CD4-positive, alpha-beta T cell treated with Interleukin-4 for 1 hour (primary cell): ENCODE measurements at regions not wholly inside any gene's neighbourhood (a gene's known extent, or its start where the extent isn't known, plus 50 kb on each side); places are given as distances from the start of the nearest gene placed in this dataset.

Source experiments
- DNase-seq, 2 donors: peaks; one replicate each; pipeline ENCODE4 v3.0.0-alpha.2; 2020 to 2022

DNA sequence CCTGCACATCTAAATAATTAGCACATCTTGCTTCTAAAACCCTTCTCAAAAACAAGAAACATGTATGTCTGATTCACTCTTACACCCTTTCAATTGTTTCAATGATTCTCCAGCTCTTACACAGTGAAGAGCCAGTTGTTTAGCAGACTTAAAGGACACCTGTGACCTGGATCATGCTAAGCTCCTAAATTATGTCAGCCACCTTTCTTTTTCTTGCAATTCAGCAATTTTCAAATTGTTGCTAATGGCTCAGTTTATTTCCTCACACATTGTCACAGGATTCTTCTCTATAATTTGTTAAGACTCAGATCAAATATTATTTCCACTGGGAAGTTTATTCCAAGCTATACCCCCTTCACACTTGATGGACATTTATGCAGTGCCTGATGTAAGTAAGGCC lies 413.2 kb downstream of the PLA2G4A start:
- DNase-seq = no peak

DNA sequence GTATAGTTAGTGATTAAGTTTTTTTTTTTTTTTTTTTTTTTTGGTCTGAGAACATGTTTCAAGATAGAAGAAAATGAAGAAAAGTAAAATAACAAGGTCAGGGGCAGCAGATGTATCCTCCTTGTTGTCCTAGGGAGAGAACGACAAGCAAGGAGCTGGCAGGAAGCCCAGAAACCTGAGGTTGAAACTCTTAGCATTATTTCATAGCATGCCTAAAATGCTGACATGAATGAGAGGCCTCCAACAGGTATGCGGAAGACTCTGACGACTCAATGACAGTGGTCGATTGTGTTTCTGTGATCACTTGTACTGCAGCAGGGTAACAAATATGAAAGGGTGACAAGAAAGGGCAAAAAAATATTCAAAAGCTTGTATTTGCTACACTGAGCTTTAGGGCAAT lies 415.9 kb downstream of the PLA2G4A start:
- DNase-seq = no peak

DNA sequence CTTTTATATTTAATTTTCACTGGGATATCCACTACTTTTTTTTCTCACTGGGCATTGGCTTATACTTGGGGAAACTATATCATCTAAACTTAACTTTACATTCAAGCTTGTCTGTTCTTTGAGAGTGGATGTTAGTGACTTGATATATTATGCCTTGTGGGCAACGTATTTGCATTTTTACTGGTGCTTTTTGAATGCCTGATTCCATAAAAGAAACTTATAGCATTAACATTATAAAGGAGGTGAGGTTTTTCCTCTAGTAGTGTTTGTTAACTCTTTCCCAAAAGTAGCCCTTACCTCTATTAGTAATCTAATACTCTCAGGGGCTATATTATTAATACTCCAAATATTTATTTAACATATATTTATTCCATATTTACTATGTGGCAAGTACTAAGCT lies 416.5 kb downstream of the PLA2G4A start:
- no peak for DNase-seq

DNA sequence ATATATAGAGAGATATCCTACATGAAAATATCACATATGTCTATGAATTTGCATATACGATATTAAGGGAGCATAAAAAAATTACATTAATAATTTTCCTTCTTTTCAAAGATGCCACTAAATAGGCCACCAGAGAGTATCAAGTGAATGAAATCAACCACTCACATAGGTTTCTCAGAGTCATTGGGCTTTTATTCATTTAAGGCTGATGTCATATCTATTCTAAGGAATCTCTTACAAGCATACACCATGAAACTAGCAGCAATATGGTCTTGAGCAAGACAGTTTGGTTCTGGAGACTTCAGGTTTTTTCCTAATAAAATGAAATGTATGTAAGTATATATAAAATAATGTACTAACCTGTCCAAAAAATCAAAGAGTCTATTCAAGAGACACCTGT lies 420.4 kb downstream of the PLA2G4A start:
- no peak for DNase-seq

DNA sequence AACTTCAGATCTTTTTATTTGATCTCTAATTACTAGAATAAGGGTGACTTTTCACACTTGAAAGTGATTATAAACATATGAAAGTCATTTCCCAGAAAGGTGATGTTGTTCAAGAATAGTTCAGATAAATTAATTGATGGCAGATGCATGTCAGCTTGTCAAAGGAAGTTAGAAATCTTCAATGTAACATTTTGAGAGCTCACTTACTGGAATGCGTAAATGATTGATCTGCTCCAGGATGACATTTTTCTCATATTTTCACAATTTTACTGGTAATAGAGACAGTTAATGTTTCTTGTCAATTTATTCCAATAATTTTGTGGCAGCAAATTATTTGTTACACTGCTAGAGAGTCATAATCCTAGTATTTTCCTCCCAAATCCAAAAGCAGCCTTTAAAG lies 424.2 kb downstream of the PLA2G4A start:
- no peak for DNase-seq

DNA sequence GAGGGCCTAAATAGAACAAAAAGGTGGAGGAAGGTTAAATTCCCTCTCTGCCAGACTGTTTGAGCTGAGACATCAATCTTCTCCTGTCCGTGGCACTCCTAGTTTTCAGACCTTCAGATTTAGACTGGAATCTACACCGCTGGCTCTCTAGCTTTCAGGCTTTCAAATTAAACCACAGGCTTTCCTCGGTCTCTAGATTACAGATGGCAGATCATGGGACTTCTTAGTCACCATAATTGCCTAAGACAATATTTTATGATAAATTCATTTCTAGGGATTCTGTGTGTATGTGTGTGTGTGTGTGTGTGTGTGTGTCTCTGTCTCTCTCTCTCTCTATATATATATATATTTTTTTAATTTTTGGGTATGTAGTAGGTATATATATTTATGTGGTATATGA lies 428.7 kb downstream of the PLA2G4A start:
- DNase-seq = no peak

GRCh38 chr1:187261637-187262036 lies 432.9 kb downstream of the PLA2G4A start:
- no peak for DNase-seq

- DNase-seq = no peak
Observed at GRCh38 chr1:187262731-187263130, 434.0 kb downstream of the PLA2G4A start.

GRCh38 chr1:187264995-187265602 lies 436.4 kb downstream of the PLA2G4A start:
- DNase-seq = no peak

- no peak for DNase-seq
Observed at GRCh38 chr1:187266051-187266450, 437.3 kb downstream of the PLA2G4A start.

DNA sequence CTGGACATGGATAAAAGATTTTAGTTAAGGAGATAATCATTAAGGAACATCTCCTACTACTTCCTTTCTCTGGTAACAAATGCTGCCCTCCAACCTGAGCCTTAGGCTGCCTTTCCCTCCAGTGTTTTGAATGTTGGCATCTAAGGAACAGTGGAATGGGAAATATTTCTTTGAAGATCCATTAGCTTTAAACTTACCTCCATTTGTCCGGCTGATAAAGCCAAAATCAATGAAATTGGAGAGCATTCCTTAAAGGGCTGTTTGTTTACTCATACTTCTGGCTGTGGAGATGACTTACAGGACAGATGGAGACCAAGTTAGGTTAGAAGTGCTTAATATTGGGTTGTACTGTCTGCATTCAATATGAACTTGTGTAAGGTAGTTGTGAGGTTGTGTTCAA lies 439.1 kb downstream of the PLA2G4A start:
- DNase-seq = no peak

DNA sequence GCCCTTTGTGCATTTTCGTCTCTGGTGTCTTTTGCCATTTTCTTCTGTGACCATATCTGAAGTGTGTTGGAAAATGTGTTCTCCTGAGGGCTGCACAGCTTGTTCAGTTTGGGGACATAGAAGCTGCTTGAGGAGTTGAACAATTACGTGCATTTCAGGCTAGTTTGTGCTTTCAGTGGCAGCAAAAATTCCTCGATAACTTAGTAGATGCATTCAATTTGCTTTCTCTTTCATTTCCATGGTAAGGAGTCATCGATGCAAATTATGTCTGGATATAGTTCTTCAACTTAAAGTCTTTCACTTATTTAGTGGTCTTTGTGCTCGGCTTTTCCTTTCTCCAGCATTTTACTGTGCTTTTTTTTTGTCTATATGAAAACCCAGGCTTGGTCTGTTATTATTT lies 441.5 kb downstream of the PLA2G4A start:
- no peak for DNase-seq

DNA sequence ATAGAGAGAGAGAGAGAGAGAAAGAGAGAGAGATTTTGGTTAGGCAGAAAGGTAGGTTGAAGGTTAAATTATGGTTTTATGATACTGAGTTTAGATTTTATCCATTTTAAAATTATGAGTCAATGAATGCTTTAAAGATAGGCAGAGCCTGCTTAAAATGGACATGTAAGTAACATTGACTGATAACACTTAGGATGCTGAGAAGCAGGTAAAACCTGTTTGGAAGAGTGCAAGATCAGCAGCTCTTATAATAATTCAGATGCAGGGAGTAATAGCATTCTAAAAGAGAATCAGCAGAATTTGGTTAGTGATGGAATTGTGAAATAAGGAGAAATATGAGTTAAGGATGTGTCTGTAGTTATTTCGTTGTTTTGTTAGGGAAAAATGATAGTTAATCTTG lies 446.6 kb downstream of the PLA2G4A start:
- no peak for DNase-seq

GRCh38 chr1:187275985-187276575 lies 447.3 kb downstream of the PLA2G4A start:
- DNase-seq = no peak

GRCh38 chr1:187276677-187277076 lies 447.9 kb downstream of the PLA2G4A start:
- no peak for DNase-seq

- no peak for DNase-seq
Observed at GRCh38 chr1:187280031-187280430, 451.3 kb downstream of the PLA2G4A start.

DNA sequence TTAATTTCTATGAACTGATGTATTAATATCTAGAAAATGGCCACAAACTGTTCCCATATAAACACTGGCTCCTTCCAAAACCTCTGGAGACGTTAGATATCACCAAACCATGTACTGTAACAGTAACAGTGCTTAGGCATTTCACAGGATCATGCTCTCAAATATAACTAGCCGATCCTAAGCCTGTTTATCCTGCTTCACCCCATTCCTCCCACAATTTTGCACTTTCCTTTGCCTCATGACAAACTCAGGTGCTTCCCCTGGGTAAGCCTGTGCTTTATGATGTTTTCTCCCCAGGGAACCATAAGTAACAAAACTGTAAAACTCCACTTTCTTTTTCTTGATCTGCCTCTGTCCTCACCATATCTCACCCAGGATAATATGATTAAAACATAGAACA lies 452.3 kb downstream of the PLA2G4A start:
- DNase-seq = no peak

DNA sequence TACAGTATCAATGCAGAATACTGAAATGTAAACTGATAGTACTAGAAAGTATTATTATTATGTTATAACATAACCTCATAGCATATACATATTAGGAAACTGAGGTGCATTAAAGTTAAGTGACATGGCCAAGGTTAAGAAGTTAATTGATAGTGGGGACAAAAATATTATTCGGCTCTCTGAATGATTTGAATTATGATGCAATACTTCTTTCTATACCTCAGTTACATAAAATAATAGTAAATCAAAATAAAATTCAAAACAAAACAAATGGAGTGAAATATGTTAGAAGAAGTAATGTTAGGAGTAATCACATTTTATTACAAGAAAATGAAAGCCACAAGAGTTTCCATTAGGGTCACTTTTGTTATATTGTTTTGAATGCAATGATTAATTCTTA lies 455.2 kb downstream of the PLA2G4A start:
- DNase-seq = no peak

DNA sequence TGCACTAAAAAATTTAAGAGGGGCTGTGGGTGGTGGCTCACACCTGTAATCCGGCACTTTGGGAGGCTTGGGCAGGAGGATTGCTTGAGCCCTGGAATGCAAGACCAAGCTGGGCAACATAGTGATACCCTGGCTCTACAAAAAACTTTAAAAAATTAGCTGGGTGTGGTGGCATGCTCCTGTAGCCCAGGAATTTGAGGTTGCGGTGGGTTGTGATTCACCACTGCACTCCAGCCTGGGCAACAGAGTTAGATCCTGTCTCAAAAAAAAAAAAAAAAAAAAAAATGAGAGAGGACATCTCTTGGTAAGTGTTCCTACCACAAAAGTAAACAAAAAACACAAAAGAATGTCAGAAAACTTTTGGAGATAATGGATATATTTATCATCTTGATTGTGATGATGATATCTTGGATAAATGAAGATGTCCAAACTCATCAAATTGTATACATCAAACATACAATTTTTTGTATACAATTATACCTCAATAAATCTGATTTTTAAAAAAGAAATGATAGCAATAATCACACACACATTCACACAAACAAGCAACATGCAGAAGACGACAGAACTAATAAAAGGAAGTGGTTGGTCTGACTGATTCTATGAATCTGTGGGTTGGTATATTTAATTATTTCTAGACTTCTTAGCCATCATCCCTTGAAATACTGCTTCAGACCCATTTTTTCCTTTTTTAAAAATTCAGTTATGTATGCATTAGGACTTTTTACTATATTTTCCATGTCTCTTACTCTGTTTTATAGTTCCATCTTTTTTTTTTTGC lies 465.9 kb downstream of the PLA2G4A start:
- DNase-seq = no peak

- no peak for DNase-seq
Observed at GRCh38 chr1:187300081-187300480, 471.3 kb downstream of the PLA2G4A start.

- DNase-seq = no peak
Observed at GRCh38 chr1:187306710-187307415, 478.1 kb downstream of the PLA2G4A start.

DNA sequence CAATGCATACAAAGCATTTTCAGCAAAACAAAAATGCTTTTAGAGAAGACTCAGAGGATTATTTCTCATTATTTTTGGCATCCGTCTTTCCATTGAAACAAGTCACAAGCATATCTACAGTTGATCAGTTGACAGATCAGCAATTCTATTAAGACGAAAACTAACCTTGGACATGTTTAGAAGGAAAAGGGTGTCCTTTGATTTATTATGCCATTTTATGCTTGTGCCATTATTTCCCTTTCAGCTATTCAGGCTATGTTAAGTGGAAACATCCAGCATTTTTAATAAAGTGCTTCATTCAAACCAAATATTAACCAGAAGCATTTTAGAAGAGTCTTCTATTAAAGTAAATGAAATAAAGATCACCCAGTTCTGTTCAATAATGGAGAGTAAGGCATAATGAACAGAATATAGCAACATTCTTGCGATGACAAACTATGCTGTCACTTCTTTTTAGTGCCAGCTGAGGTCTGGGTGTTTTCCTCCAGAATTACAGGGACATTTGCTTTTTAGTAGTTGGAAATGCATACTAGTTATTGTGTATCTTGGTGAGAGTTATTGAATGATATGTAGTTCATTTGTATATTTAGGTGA lies 481.4 kb downstream of the PLA2G4A start:
- no peak for DNase-seq

DNA sequence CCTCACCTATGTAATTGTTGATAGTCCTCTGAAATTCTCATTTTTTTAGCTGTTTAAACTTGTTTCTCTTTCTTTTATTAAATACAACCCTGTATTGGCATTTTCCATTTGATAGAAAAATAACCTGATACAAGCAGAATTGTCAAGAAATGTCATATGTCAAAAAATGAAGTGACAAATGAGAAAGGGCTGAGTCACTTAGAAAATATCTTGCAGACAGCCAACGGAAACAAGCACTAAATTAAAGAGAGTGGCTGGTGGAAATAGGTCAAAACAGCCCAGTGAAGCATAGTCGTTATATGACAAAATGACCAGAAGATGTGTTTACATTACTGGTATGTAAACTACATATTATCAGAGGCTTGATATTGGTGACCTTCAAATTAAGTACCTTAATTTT lies 484.4 kb downstream of the PLA2G4A start:
- DNase-seq = no peak
